Type B pancreatic cell (in vitro differentiated cells): ENCODE measurements at regions not wholly inside any gene's neighbourhood (a gene's known extent, or its start where the extent isn't known, plus 50 kb on each side); places are given as distances from the start of the nearest gene placed in this dataset.
"Not testable (repeated sequence)": the region's sequence is repeated elsewhere in the genome, so short reads cannot be mapped to it uniquely, and the experiment has no call there.

Source experiments
- DNase-seq: peaks from one replicate; pipeline ENCODE4 v3.0.0; 2021; ENCODE audit warnings: mixed read lengths; ENCODE audit not compliant: unreplicated experiment; ENCODE audit errors: extremely low spot score
- H3K27ac Mint-ChIP-seq: 2 replicates; pipeline ENCODE4 v1.8.0; 2021; ENCODE audit warnings: mild to moderate bottlenecking, mixed read lengths
- H3K27me3 Mint-ChIP-seq: 2 replicates; pipeline ENCODE4 v1.8.0; 2021; ENCODE audit warnings: mixed read lengths
- H3K36me3 Mint-ChIP-seq: 2 replicates; pipeline ENCODE4 v1.8.0; 2021; ENCODE audit warnings: mixed read lengths
- H3K4me1 Mint-ChIP-seq: one replicate; pipeline ENCODE4 v1.8.0; 2021; ENCODE audit warnings: mixed read lengths; ENCODE audit not compliant: unreplicated experiment
- H3K4me3 Mint-ChIP-seq: 2 replicates; pipeline ENCODE4 v1.8.0; 2021; ENCODE audit warnings: mild to moderate bottlenecking, mixed read lengths
- H3K9me3 Mint-ChIP-seq: 2 replicates; pipeline ENCODE4 v1.8.0; 2021; ENCODE audit warnings: mixed read lengths
- CTCF ChIP-seq: fragments of 200-600 bp; sonication (generic); conservative IDR thresholded peaks from 2 replicates; pipeline ENCODE4 v1.5.0; 2021; ENCODE audit warnings: antibody characterized with exemption, mild to moderate bottlenecking

GRCh38 chrX:3940000-3940610, 226.7 kb upstream of the PRKX start:
- Mint-ChIP-seq H3K27ac (peak overlapping the region; percentile 8), H3K9me3 (no peaks in the 10 kb centered on the region), H3K36me3 (no peaks in the 10 kb centered on the region), H3K4me3 (no peak overlapping the region), H3K27me3 (no peaks in the 10 kb centered on the region), H3K4me1 (peaks cover 6% of the 10 kb centered on the region)
- no peak for DNase-seq
- TF ChIP-seq CTCF: peak; percentile 82

DNA sequence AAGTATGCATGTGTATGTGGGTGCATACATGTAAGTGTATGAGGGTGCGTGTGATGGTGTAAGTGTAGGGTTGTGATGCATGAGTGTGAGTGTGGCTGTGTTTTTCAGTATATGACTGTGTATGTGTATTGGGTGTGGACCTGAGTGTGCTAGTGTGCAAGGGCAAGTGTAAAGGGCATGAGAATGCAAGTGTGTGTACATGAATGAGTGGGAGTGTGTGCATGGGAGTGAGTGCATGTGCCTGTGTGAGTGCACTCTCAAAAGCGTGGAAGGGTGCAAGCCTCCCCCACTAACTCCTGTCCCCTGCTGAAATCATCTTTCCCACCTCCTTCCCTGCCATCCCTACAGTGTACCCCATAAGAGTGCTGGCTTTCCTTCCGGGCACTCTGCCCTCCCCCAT, 225.1 kb upstream of the PRKX start:
- TF ChIP-seq CTCF: no peak

DNA sequence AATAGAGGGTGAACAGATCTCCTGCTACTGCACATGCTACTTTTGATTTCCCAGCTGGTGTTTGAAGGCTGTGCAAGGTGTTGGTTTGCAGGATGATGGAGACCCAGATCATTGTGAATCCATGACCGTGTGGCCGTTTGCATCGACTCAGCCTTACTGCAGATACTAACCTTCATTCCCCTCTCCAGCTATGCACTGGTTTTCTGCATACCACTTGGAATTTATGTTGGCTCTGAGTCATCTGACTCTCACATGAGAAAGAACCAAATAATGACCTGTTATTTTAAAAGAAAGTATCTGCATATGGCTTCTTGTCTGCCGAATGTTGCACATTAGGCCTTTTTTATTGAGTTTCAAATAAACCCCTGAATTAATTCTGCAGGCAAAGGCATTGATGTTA, 221.7 kb upstream of the PRKX start:
- H3K4me3 Mint-ChIP-seq, H3K9me3 Mint-ChIP-seq: not testable (repeated sequence)

More for the DNA sequence above, 225.1 kb upstream of the PRKX start:
- DNase-seq: no peak
- H3K27me3 Mint-ChIP-seq: no peaks in the 10 kb centered on the region
- peaks cover 6% of the 10 kb centered on the region for H3K4me1 Mint-ChIP-seq
- H3K9me3 Mint-ChIP-seq: no peaks in the 10 kb centered on the region
- H3K4me3 Mint-ChIP-seq: no peak overlapping the region
- H3K36me3 Mint-ChIP-seq: no peaks in the 10 kb centered on the region
- no peak overlapping the region for H3K27ac Mint-ChIP-seq

DNA sequence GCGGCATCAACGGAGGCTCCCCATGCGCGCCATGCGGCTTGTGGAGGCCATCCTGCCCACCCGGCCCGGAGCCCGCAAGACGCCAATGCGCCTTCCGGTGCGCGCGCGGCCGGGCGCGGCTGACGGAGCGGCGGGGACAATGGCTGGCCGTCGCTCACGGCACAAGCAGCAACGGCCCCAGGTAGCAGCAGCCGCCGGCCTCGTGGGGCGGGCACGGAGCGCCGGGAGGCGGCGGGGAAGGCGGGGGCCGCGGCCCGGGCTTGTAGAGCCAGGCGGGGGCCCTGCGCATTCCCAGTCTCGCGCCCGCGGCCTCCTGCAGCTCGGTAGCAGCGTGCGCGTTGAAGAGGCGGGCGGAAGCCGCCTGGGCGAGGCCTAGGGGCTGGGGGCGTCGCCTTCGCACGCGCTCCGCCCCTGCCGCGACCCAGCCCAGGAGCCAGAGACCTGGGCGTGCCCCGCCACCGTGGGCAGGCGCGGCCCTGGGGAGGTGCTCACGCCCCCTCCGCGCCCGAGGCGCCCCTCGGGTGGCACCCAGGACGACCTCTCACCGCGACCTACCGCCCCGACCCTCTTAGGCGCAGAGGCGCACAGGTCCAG, 207.1 kb upstream of the PRKX start:
- H3K27ac Mint-ChIP-seq, H3K9me3 Mint-ChIP-seq, H3K4me3 Mint-ChIP-seq, H3K27me3 Mint-ChIP-seq, H3K4me1 Mint-ChIP-seq, DNase-seq, H3K36me3 Mint-ChIP-seq: not testable (repeated sequence)

More for the DNA sequence above, 221.7 kb upstream of the PRKX start:
- not testable (repeated sequence) for DNase-seq, H3K27ac Mint-ChIP-seq, H3K36me3 Mint-ChIP-seq, H3K27me3 Mint-ChIP-seq, H3K4me1 Mint-ChIP-seq

DNA sequence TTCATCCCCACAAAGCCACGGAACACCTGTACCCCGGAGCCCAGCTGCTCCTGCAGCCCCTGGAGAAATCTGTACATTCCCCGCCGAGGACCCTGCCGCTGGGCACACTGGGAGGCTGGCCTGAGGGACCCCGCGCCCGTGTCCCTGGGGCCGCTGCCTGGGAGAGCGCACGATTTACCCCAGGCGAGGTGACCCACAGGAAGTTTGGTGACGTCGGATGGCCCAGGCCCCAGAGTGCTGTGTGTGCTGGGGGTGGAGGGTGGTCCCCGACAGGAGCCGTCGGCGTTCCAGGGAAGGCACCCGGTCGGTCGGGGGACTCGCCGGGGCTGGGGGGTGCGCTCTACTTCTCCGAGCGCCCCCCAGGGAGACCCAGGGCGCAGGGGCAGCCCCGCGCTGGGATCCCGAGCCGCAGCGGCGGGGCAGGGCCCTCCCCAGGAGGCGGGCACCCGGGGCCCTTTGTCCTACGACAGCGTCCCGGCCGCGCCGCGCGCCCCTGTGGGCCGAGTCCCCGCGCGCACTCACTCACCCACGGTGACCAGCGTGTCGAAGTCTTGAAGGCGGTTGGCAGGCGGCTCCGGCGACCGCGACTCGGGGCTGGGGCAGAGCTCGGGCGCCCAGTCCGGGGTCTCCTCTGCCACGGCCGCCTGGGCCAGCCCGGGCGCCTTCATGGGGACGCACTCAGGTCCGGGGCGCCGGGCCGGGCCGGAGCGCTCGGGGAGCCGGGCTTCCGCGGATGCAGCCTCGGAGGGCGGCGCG, 206.4 kb upstream of the PRKX start:
- H3K27me3 Mint-ChIP-seq, H3K4me3 Mint-ChIP-seq, DNase-seq, H3K36me3 Mint-ChIP-seq, H3K27ac Mint-ChIP-seq, H3K4me1 Mint-ChIP-seq, H3K9me3 Mint-ChIP-seq: not testable (repeated sequence)

DNA sequence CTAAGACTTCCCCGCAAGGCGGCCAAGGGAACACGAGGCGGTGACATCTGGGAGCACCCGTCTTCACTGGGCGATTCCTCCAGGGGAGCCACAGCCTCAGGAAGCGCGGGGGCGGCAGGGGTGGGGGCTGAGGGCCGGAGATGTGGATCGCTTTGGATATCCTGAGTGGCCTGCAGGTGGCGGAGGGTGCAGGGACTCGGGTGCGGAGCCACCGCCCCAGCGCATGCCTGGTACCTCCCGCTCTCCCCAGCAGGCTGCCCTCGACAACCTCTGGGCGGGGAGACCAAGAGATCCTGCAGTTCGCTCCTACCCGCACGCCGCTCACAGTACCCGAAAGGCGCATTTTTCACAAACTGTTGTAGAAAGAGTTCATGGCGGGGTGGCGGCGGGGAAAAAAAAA, 201.4 kb upstream of the PRKX start:
- not testable (repeated sequence) for DNase-seq, H3K27ac Mint-ChIP-seq, H3K4me3 Mint-ChIP-seq, H3K27me3 Mint-ChIP-seq, H3K36me3 Mint-ChIP-seq, H3K4me1 Mint-ChIP-seq, H3K9me3 Mint-ChIP-seq

- H3K4me3 Mint-ChIP-seq, H3K36me3 Mint-ChIP-seq, H3K27ac Mint-ChIP-seq, H3K9me3 Mint-ChIP-seq, DNase-seq, H3K4me1 Mint-ChIP-seq, H3K27me3 Mint-ChIP-seq: not testable (repeated sequence)
Observed at GRCh38 chrX:3914059-3914458, 200.6 kb upstream of the PRKX start.

DNA sequence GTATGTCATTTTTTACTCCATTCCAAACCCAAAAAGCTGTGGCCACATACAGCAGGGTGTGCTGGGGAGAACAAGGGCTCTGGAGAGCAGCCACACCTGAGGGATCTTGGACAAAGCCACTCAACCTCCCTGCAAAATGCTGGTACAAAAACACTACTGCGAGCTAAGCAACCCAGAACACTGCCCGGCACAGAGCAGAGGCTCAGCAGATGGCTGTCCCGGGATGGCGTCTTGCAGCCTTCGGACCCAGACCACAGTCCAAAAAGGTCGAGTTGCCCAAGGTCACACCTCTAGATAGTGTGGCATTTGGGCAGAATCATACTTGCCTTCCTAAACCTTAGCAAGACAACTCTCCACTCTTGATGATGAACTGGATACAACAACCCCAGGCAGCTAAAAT, 197.6 kb upstream of the PRKX start:
- H3K36me3 Mint-ChIP-seq, H3K27me3 Mint-ChIP-seq, H3K4me3 Mint-ChIP-seq, DNase-seq, H3K4me1 Mint-ChIP-seq, H3K27ac Mint-ChIP-seq, H3K9me3 Mint-ChIP-seq: not testable (repeated sequence)

GRCh38 chrX:3910611-3911010, 197.2 kb upstream of the PRKX start:
- H3K4me1 Mint-ChIP-seq: not testable (repeated sequence)

GRCh38 chrX:3905522-3906258, 192.2 kb upstream of the PRKX start:
- H3K36me3 Mint-ChIP-seq, H3K4me3 Mint-ChIP-seq, H3K4me1 Mint-ChIP-seq, H3K27ac Mint-ChIP-seq, H3K9me3 Mint-ChIP-seq, DNase-seq, H3K27me3 Mint-ChIP-seq: not testable (repeated sequence)

More at GRCh38 chrX:3910611-3911010, 197.2 kb upstream of the PRKX start:
- H3K27ac Mint-ChIP-seq, H3K4me3 Mint-ChIP-seq, H3K36me3 Mint-ChIP-seq, DNase-seq, H3K9me3 Mint-ChIP-seq, H3K27me3 Mint-ChIP-seq: not testable (repeated sequence)

DNA sequence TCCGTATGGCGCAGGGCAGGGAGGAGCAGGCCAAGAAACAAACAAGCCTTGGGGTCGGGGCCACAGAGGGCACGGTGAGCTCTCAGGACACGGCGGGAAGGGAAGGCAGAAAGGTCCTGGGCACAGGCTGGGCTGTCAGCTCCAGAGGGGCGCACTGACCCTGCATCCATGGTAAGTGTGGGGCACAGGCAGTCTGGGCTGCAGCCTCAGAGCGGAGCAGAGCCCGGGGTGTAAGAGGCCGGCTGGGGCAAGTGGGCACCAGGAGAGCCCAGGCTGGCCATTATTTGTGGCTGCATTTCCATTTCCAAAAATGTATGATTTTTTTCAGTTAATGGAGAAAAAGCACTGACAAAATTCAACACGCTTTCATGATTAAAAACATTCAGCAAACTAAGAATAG, 188.8 kb upstream of the PRKX start:
- H3K9me3 Mint-ChIP-seq, H3K4me1 Mint-ChIP-seq, DNase-seq, H3K27ac Mint-ChIP-seq, H3K4me3 Mint-ChIP-seq, H3K36me3 Mint-ChIP-seq, H3K27me3 Mint-ChIP-seq: not testable (repeated sequence)

DNA sequence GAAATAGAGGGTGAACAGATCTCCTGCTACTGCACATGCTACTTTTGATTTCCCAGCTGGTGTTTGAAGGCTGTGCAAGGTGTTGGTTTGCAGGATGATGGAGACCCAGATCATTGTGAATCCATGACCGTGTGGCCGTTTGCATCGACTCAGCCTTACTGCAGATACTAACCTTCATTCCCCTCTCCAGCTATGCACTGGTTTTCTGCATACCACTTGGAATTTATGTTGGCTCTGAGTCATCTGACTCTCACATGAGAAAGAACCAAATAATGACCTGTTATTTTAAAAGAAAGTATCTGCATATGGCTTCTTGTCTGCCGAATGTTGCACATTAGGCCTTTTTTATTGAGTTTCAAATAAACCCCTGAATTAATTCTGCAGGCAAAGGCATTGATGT, 183.3 kb upstream of the PRKX start:
- H3K27me3 Mint-ChIP-seq, H3K27ac Mint-ChIP-seq, H3K9me3 Mint-ChIP-seq, H3K4me3 Mint-ChIP-seq, H3K36me3 Mint-ChIP-seq, H3K4me1 Mint-ChIP-seq, DNase-seq: not testable (repeated sequence)
